SK-N-SH treated with all-trans-retinoic acid at 6 μM for 48 hours (cell line): ENCODE measurements at regions not wholly inside any gene's neighbourhood (a gene's known extent, or its start where the extent isn't known, plus 50 kb on each side); places are given as distances from the start of the nearest gene placed in this dataset.

Source experiments
- TCF4 ChIP-seq: fragments of 250-450 bp; sonication (Bioruptor Pico); IDR thresholded peaks from 2 replicates; pipeline ENCODE4 v1.8.0; 2021; ENCODE audit warnings: mild to moderate bottlenecking, moderate library complexity, borderline replicate concordance
- ZC3H10 ChIP-seq: fragments of 250-450 bp; sonication (Bioruptor Pico); IDR thresholded peaks from 2 replicates; pipeline ENCODE4 v1.5.1; 2021; ENCODE audit warnings: mild to moderate bottlenecking, moderate library complexity
- ZFP30 ChIP-seq: fragments of 450-650 bp; formaldehyde crosslinking; IDR thresholded peaks from 2 replicates; pipeline ENCODE4 v1.5.0; 2022; ENCODE audit warnings: mild to moderate bottlenecking, moderate library complexity
- ZNF70 ChIP-seq: fragments of 450-650 bp; formaldehyde crosslinking; IDR thresholded peaks from 2 replicates; pipeline ENCODE4 v1.5.0; 2020; ENCODE audit warnings: mild to moderate bottlenecking, moderate library complexity

GRCh38 chr6:119459207-119459974 is 109.8 kb upstream of the MAN1A1 start:
- no peak for TF ChIP-seq ZNF70 (CRISPR knock-in tag)
- TF ChIP-seq TCF4 (CRISPR knock-in tag) = no peak
- TF ChIP-seq ZC3H10 (CRISPR knock-in tag) = no peak
- TF ChIP-seq ZFP30 (CRISPR knock-in tag) = no peak
